Upper lobe of left lung (tissue), 4 donors: ENCODE measurements at regions not wholly inside any gene's neighbourhood (a gene's known extent, or its start where the extent isn't known, plus 50 kb on each side); places are given as distances from the start of the nearest gene placed in this dataset.

ENCODE experiments used
- CTCF ChIP-seq, 6 experiments: fragments of 450-650 bp in 4 of 6; fragments of 200-600 bp in 2 of 6; sonication (generic) in 2 of 6; IDR thresholded peaks; one replicate each; pipeline ENCODE4 v1.5.1; 2016 to 2019; ENCODE audit warnings: antibody characterized with exemption in 6 of 6
- EP300 ChIP-seq, 4 donors: sonication (generic); formaldehyde crosslinking; IDR thresholded peaks; one replicate each; pipeline ENCODE4 v1.5.1; 2017; ENCODE audit warnings: antibody characterized with exemption in 4 of 4, control low read depth in 2 of 4
- POLR2A ChIP-seq, 4 donors: fragments of 450-650 bp; IDR thresholded peaks; one replicate each; pipeline ENCODE4 v1.5.1; 2016 to 2017; ENCODE audit warnings: antibody characterized with exemption in 4 of 4, mild to moderate bottlenecking in 2 of 4
- POLR2AphosphoS5 ChIP-seq, 2 donors: sonication (generic); formaldehyde crosslinking; IDR thresholded peaks; one replicate each; pipeline ENCODE4 v1.5.1; 2017; ENCODE audit warnings: antibody characterized with exemption in 2 of 2

GRCh38 chr2:6290217-6291015 lies 575.3 kb downstream of the CMPK2 start:
- TF ChIP-seq CTCF (IDR thresholded peaks at IDR 0.05) = no peak
- TF ChIP-seq POLR2A (IDR thresholded peaks at IDR 0.05) = no peak
- no peak for TF ChIP-seq EP300 (IDR thresholded peaks at IDR 0.05)
- TF ChIP-seq POLR2AphosphoS5 (IDR thresholded peaks at IDR 0.05) = no peak
